CD4-positive, alpha-beta T cell (primary cell): ENCODE measurements at regions not wholly inside any gene's neighbourhood (a gene's known extent, or its start where the extent isn't known, plus 50 kb on each side); places are given as distances from the start of the nearest gene placed in this dataset.
"Not testable (repeated sequence)": the region's sequence is repeated elsewhere in the genome, so short reads cannot be mapped to it uniquely, and the experiment has no call there.

ENCODE experiments used
- ATAC-seq: fragments of 200-7000 bp; cut with Tn5 transposase; one replicate; pipeline ENCODE4 v1.10.0; 2022; ENCODE audit warnings: mild to moderate bottlenecking; ENCODE audit not compliant: poor library complexity
- CTCF ChIA-PET: fragments of 350-600 bp; sonication (Branson Sonifier 250); formaldehyde crosslinking; loops from one replicate; lab custom pipeline; 2021; ENCODE audit warnings: antibody characterized with exemption, inconsistent platforms; lab: Charles Lee
- POLR2A ChIA-PET: fragments of 350-600 bp; sonication (Branson Sonifier 250); formaldehyde crosslinking; loops from one replicate; lab custom pipeline; 2021; ENCODE audit warnings: antibody characterized with exemption, inconsistent platforms; lab: Charles Lee
- DNase-seq, 14 experiments: peaks; one replicate each; pipeline ENCODE4 v3.0.0-alpha.2; 2013 to 2020; ENCODE audit warnings: mixed read lengths in 2 of 14
- H3K27ac ChIP-seq, 2 donors: one replicate each; pipeline versions ENCODE4 v1.5.1 to v1.7.0; 2013; ENCODE audit warnings: low read length in 2 of 2, low read depth in 1 of 2, mild to moderate bottlenecking in 1 of 2
- H3K27me3 ChIP-seq, 2 experiments: 1 replicate in 1 of 2; 2 replicates in 1 of 2; pipeline versions ENCODE4 v1.6.1 to v1.7.0; 2013; ENCODE audit warnings: low read length in 2 of 2, control low read depth in 1 of 2, mild to moderate bottlenecking in 1 of 2, moderate library complexity in 1 of 2; ENCODE audit not compliant: insufficient read depth in 2 of 2, control insufficient read depth in 1 of 2
- H3K36me3 ChIP-seq: one replicate; pipeline ENCODE4 v1.6.1; 2013; ENCODE audit warnings: low read length, control low read depth; ENCODE audit not compliant: insufficient read depth
- H3K4me1 ChIP-seq: one replicate; pipeline ENCODE4 v1.6.1; 2013; ENCODE audit warnings: low read length, control low read depth; ENCODE audit not compliant: insufficient read depth
- H3K4me3 ChIP-seq: one replicate; pipeline ENCODE4 v1.5.1; 2013; ENCODE audit warnings: mild to moderate bottlenecking, low read length, moderate library complexity
- H3K9me3 ChIP-seq, 2 experiments: 1 replicate in 1 of 2; 2 replicates in 1 of 2; pipeline versions ENCODE4 v1.6.1 to v1.7.0; 2013; ENCODE audit warnings: low read length in 2 of 2, mild to moderate bottlenecking in 2 of 2, control low read depth in 1 of 2, moderate library complexity in 1 of 2; ENCODE audit not compliant: control insufficient read depth in 1 of 2, insufficient read depth in 1 of 2
- H3K27ac Mint-ChIP-seq: one replicate; pipeline ENCODE4 v1.8.0; 2020; ENCODE audit warnings: mixed read lengths
- H3K27me3 Mint-ChIP-seq: one replicate; pipeline ENCODE4 v1.8.0; 2021; ENCODE audit warnings: mixed read lengths
- H3K36me3 Mint-ChIP-seq: one replicate; pipeline ENCODE4 v1.8.0; 2021; ENCODE audit warnings: low read depth, mixed read lengths
- H3K4me1 Mint-ChIP-seq: one replicate; pipeline ENCODE4 v1.8.0; 2021; ENCODE audit warnings: low read depth, mixed read lengths
- H3K4me3 Mint-ChIP-seq: one replicate; pipeline ENCODE4 v1.8.0; 2020; ENCODE audit warnings: mild to moderate bottlenecking, mixed read lengths
- H3K9me3 Mint-ChIP-seq: one replicate; pipeline ENCODE4 v1.8.0; 2020; ENCODE audit warnings: mixed read lengths
- CTCF ChIP-seq: fragments of 200-600 bp; IDR thresholded peaks from one replicate; pipeline ENCODE4 v1.8.0; 2022; ENCODE audit warnings: antibody characterized with exemption, mild to moderate bottlenecking
- intact Hi-C, 2 experiments: fragments of 100-400 bp; cut with DNase I in 1 of 2; cut with micrococcal nuclease in 1 of 2; formaldehyde crosslinking; loops; one replicate each; pipeline versions ENCODE4 v1.15.1 to v1.9.0; 2023 to 2025; cut with DNase I, micrococcal nuclease

- Histone ChIP-seq H3K36me3 (no peaks in the 10 kb centered on the region), H3K27me3 (no peaks in the 10 kb centered on the region), H3K4me1 (no peaks in the 10 kb centered on the region), H3K4me3 (no peak overlapping the region), H3K27ac (no peak overlapping the region), H3K9me3 (peaks cover 0 to 9% of the 10 kb centered on the region in 2 experiments)
- intact Hi-C loops, result no loop called here
- no peak for TF ChIP-seq CTCF
- ATAC-seq, result no peak
- ChIA-PET POLR2A (no interaction called here), CTCF (no interaction called here)
- Mint-ChIP-seq H3K4me3 (no peak overlapping the region), H3K4me1 (no peaks in the 10 kb centered on the region), H3K27ac (no peak overlapping the region), H3K9me3 (peaks cover 3% of the 10 kb centered on the region), H3K27me3 (no peaks in the 10 kb centered on the region), H3K36me3 (no peaks in the 10 kb centered on the region)
- DNase-seq, result no peak
Observed at GRCh38 chr18:55953326-55953725, 365.3 kb upstream of the TCF4 start.

GRCh38 chr18:55951738-55952137, 363.7 kb upstream of the TCF4 start:
- CTCF ChIA-PET, H3K36me3 Mint-ChIP-seq, ATAC-seq: not testable (repeated sequence)

GRCh38 chr18:55950379-55951166, 362.6 kb upstream of the TCF4 start:
- ChIA-PET CTCF (no interaction called here), POLR2A (no interaction called here)
- H3K9me3 ChIP-seq, result peaks cover 0 to 14% of the 10 kb centered on the region in 2 experiments
- no peaks in the 10 kb centered on the region for H3K4me1 Mint-ChIP-seq
- DNase-seq (no peak), ATAC-seq (no peak)
- TF ChIP-seq CTCF, result no peak
- H3K36me3 Mint-ChIP-seq, result no peaks in the 10 kb centered on the region
- no peaks in the 10 kb centered on the region for H3K27me3 ChIP-seq
- H3K27me3 Mint-ChIP-seq, result no peaks in the 10 kb centered on the region
- no peak overlapping the region for H3K27ac ChIP-seq
- H3K4me1 ChIP-seq, result no peaks in the 10 kb centered on the region
- intact Hi-C loops, result no loop called here
- no peak overlapping the region for H3K4me3 Mint-ChIP-seq
- H3K9me3 Mint-ChIP-seq, result peaks cover 2% of the 10 kb centered on the region
- no peaks in the 10 kb centered on the region for H3K36me3 ChIP-seq
- no peak overlapping the region for H3K27ac Mint-ChIP-seq
- no peak overlapping the region for H3K4me3 ChIP-seq

More at GRCh38 chr18:55951738-55952137, 363.7 kb upstream of the TCF4 start:
- H3K36me3 ChIP-seq, H3K27ac ChIP-seq, intact Hi-C loops, H3K27ac Mint-ChIP-seq, POLR2A ChIA-PET, H3K4me3 Mint-ChIP-seq, DNase-seq, H3K4me1 ChIP-seq, H3K4me3 ChIP-seq, H3K27me3 Mint-ChIP-seq, H3K4me1 Mint-ChIP-seq, H3K9me3 ChIP-seq, H3K27me3 ChIP-seq, H3K9me3 Mint-ChIP-seq: not testable (repeated sequence)

- CTCF ChIA-PET, result no interaction called here
Observed at GRCh38 chr18:55934821-55935220, 346.8 kb upstream of the TCF4 start.

More at GRCh38 chr18:55934821-55935220, 346.8 kb upstream of the TCF4 start:
- Histone ChIP-seq H3K9me3 (peaks cover 0 to 3% of the 10 kb centered on the region in 2 experiments), H3K27ac (no peak overlapping the region), H3K4me3 (no peak overlapping the region), H3K27me3 (no peaks in the 10 kb centered on the region), H3K36me3 (no peaks in the 10 kb centered on the region), H3K4me1 (no peaks in the 10 kb centered on the region)
- no peak for DNase-seq
- no peaks in the 10 kb centered on the region for H3K27me3 Mint-ChIP-seq
- intact Hi-C loops, result no loop called here
- no peaks in the 10 kb centered on the region for H3K36me3 Mint-ChIP-seq
- POLR2A ChIA-PET, result no interaction called here
- no peak overlapping the region for H3K4me3 Mint-ChIP-seq
- ATAC-seq, result no peak
- no peak overlapping the region for H3K27ac Mint-ChIP-seq
- no peaks in the 10 kb centered on the region for H3K4me1 Mint-ChIP-seq
- no peak for TF ChIP-seq CTCF
- peaks cover 7% of the 10 kb centered on the region for H3K9me3 Mint-ChIP-seq
